ENCODE measurements at regions not wholly inside any gene's neighbourhood (a gene's known extent, or its start where the extent isn't known, plus 50 kb on each side); places are given as distances from the start of the nearest gene placed in this dataset.
A peak's percentile ranks its signal among the peaks of the same experiment; 100 is the strongest.
"Not testable (repeated sequence)": the region's sequence is repeated elsewhere in the genome, so short reads cannot be mapped to it uniquely, and the experiment has no call there.

- DNase-seq (ENCODE audit: low read depth) = no peak
- no peak for TF ChIP-seq CTCF (IDR thresholded peaks at IDR 0.05; ENCODE audit: insufficient read depth, low read depth, low read length)
- no peak overlapping the region for H3K4me3 ChIP-seq (ENCODE audit: low read depth, low read length)
Measured at GRCh38 chr3:175940881-175941280, 1081.7 kb downstream of the NAALADL2 start.

- DNase-seq (ENCODE audit: low read depth) = no peak
- no peak for TF ChIP-seq CTCF (IDR thresholded peaks at IDR 0.05; ENCODE audit: insufficient read depth, low read depth, low read length)
- no peak overlapping the region for H3K4me3 ChIP-seq (ENCODE audit: low read depth, low read length)
Measured at GRCh38 chr3:175940243-175940642, 1081.1 kb downstream of the NAALADL2 start.

GRCh38 chr3:175937367-175937766 is 1078.2 kb downstream of the NAALADL2 start:
- DNase-seq (ENCODE audit: low read depth); H3K4me3 ChIP-seq (ENCODE audit: low read depth, low read length): not testable (repeated sequence)

GRCh38 chr3:175932586-175932985 is 1073.5 kb downstream of the NAALADL2 start:
- no peak for TF ChIP-seq CTCF (IDR thresholded peaks at IDR 0.05; ENCODE audit: insufficient read depth, low read depth, low read length)
- no peak for DNase-seq (ENCODE audit: low read depth)

GRCh38 chr3:175919133-175919532 is 1060.0 kb downstream of the NAALADL2 start:
- no peak for TF ChIP-seq CTCF (IDR thresholded peaks at IDR 0.05; ENCODE audit: insufficient read depth, low read depth, low read length)
- DNase-seq (ENCODE audit: low read depth) = no peak
- no peak overlapping the region for H3K4me3 ChIP-seq (ENCODE audit: low read depth, low read length)

More at GRCh38 chr3:175932586-175932985, 1073.5 kb downstream of the NAALADL2 start:
- no peak overlapping the region for H3K4me3 ChIP-seq (ENCODE audit: low read depth, low read length)

GRCh38 chr3:175916191-175916934 is 1057.2 kb downstream of the NAALADL2 start:
- no peak for DNase-seq (ENCODE audit: low read depth)
- no peak for TF ChIP-seq CTCF (IDR thresholded peaks at IDR 0.05; ENCODE audit: insufficient read depth, low read depth, low read length)
- H3K4me3 ChIP-seq (ENCODE audit: low read depth, low read length) = no peak overlapping the region

- no peak for TF ChIP-seq CTCF (IDR thresholded peaks at IDR 0.05; ENCODE audit: insufficient read depth, low read depth, low read length)
- H3K4me3 ChIP-seq (ENCODE audit: low read depth, low read length) = no peak overlapping the region
- DNase-seq (ENCODE audit: low read depth) = peak; percentile 13
Measured at GRCh38 chr3:175914785-175915184, 1055.7 kb downstream of the NAALADL2 start.

All from fibroblast of villous mesenchyme (primary cell).